ENCODE measurements at regions not wholly inside any gene's neighbourhood (a gene's known extent, or its start where the extent isn't known, plus 50 kb on each side); places are given as distances from the start of the nearest gene placed in this dataset.

DNA sequence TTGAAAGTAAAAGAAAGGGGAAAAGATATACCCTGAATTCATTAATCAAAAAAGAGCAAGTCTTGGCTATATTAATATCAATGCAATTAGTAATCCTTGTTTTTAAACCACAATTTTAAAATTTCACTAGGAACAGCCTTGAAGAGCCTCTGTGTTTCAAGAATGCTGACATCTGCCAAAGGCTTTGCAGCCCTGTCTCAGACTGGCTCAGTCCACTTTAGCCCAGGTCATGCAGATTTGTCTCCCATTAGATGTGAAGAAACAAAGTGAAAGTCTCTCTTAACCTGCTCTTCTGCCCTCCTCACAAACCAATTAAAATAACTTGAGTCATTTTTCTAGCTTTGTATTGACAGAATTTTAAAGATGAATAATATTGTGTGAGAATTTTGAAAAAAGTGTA, 102.7 kb upstream of the CARMIL1 start (continued):
- TF ChIP-seq PHF8 (conservative IDR thresholded peaks at IDR 0.05; ENCODE audit: low read depth, low read length) (no peak), FOSL1 (IDR thresholded peaks at IDR 0.05; ENCODE audit: insufficient read depth, low read depth, low read length) (no peak)

Data from H1 (cell line).